ENCODE measurements at regions not wholly inside any gene's neighbourhood (a gene's known extent, or its start where the extent isn't known, plus 50 kb on each side); places are given as distances from the start of the nearest gene placed in this dataset.
"Not testable (repeated sequence)": the region's sequence is repeated elsewhere in the genome, so short reads cannot be mapped to it uniquely, and the experiment has no call there.

DNA sequence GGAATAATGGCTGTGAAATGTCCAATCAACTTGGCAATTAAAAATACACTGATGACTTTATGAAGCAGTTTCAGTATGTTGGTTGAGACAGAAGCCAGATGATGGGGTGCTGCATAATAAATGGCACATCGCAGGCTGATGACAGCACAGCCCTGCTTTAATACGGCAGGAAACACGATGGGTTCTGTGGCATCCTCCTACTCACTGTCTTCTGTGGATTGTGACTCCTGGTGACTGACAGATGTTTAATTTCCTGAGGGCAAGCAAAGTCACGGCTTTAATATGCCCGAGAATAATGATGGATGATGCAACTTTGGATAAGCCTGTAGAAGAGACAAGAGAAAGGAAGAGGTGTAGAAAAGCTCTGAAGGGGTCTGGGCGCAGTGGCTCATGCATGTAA, 295.4 kb downstream of the TRIML1 start:
- no peak overlapping the region for H3K27ac ChIP-seq
- intact Hi-C loops (cut with DNase I) = no loop called here
- H3K9me3 ChIP-seq = no peaks in the 10 kb centered on the region
- TF ChIP-seq, protein P1, sequence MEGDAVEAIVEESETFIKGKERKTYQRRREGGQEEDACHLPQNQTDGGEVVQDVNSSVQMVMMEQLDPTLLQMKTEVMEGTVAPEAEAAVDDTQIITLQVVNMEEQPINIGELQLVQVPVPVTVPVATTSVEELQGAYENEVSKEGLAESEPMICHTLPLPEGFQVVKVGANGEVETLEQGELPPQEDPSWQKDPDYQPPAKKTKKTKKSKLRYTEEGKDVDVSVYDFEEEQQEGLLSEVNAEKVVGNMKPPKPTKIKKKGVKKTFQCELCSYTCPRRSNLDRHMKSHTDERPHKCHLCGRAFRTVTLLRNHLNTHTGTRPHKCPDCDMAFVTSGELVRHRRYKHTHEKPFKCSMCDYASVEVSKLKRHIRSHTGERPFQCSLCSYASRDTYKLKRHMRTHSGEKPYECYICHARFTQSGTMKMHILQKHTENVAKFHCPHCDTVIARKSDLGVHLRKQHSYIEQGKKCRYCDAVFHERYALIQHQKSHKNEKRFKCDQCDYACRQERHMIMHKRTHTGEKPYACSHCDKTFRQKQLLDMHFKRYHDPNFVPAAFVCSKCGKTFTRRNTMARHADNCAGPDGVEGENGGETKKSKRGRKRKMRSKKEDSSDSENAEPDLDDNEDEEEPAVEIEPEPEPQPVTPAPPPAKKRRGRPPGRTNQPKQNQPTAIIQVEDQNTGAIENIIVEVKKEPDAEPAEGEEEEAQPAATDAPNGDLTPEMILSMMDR (IDR thresholded peaks at IDR 0.05) = no peak
- TF ChIP-seq POLR2A (IDR thresholded peaks at IDR 0.05) = no peak
- no peaks in the 10 kb centered on the region for H3K27me3 ChIP-seq
- H3K4me3 ChIP-seq (replicated peaks in 1 of 3) = no peak overlapping the region
- H3K36me3 ChIP-seq = no peaks in the 10 kb centered on the region
- 77 to 86% methylated on average over 6 of the region's 6 CpGs for WGBS, 2 donors
- no peaks in the 10 kb centered on the region for H3K4me1 ChIP-seq
- no peak for DNase-seq

DNA sequence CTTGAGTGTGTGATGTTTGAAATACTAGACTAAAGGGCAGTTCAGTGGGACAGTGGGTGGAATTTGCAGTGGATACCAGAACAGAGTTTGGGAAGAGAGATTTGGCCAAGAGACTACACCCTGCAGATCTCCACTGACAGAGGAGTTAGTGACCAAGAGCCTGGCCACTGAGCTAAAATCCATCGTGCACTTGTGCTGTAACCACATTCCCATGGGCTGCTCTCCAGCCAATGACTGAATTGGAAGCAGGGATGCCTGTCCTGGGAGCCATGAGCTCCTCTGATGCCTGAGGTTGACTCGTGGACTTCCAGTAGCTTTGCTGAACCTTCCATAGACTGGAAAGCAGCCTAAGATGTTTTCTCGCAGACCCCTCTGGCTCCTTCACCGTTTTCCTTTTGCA, 296.1 kb downstream of the TRIML1 start:
- no peak overlapping the region for H3K4me3 ChIP-seq (replicated peaks in 1 of 3)
- H3K27me3 ChIP-seq = no peaks in the 10 kb centered on the region
- intact Hi-C loops (cut with DNase I) = no loop called here
- no peak overlapping the region for H3K27ac ChIP-seq
- H3K9me3 ChIP-seq = no peaks in the 10 kb centered on the region
- H3K4me1 ChIP-seq = no peaks in the 10 kb centered on the region
- no peak for TF ChIP-seq POLR2A (IDR thresholded peaks at IDR 0.05)
- TF ChIP-seq, protein P1 (IDR thresholded peaks at IDR 0.05) = no peak
- 76 to 78% methylated on average over 4 of the region's 4 CpGs for WGBS, 2 donors
- no peak for DNase-seq
- no peaks in the 10 kb centered on the region for H3K36me3 ChIP-seq

DNA sequence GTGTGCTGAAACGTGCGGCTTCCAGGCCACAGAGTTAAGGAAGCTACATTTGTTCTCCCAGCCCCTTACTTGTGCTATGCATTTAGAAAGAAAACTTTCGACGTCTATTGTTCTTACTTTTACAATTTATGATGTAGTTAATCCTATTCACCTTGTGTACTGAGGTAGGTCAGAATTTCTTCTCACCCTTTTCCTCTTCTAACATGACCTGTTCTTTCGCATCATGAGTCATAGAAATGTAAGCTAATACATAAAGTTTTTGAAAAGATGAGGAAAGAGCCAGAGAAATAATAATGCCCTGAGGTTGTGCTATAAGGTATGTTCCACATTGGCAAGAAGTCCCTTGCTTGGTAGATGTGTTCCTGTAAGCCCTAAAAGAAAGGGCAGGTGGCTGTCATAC, 298.3 kb downstream of the TRIML1 start:
- intact Hi-C loops (cut with DNase I) = no loop called here
- Histone ChIP-seq H3K4me3 (replicated peaks in 1 of 3) (no peak overlapping the region), H3K27ac (no peak overlapping the region), H3K4me1 (no peaks in the 10 kb centered on the region), H3K36me3 (no peaks in the 10 kb centered on the region), H3K9me3 (no peaks in the 10 kb centered on the region), H3K27me3 (no peaks in the 10 kb centered on the region)
- TF ChIP-seq, protein P1 (IDR thresholded peaks at IDR 0.05) = no peak
- TF ChIP-seq POLR2A (IDR thresholded peaks at IDR 0.05) = no peak
- DNase-seq = no peak
- 74 to 79% methylated on average over 5 of the region's 5 CpGs for WGBS, 2 donors

DNA sequence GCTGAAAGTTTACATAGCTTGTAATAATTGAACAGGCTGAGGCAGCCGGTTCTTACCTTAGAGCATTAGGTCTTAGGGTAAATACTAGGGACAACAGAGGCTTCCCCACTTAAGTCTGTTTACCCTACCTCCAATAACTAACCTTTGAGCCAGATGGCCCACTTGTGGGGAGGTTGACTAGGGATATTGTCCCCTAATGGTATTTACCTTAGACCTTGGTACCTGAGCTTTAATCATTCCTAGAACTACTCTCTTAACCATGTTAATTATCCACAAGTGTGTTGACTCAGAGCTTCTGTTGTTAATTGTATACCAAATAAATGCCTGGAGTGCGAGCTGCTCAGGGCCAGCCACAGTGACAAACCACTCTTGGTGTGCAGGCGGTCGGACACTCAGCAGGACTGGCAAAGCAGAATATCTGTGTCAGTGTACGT, 299.2 kb downstream of the TRIML1 start:
- DNase-seq; H3K36me3 ChIP-seq; H3K4me1 ChIP-seq; H3K27ac ChIP-seq; H3K9me3 ChIP-seq; H3K27me3 ChIP-seq; intact Hi-C loops (cut with DNase I); H3K4me3 ChIP-seq (replicated peaks in 1 of 3): not testable (repeated sequence)
- WGBS, 2 donors = 70 to 80% methylated on average over 5 of the region's 5 CpGs

DNA sequence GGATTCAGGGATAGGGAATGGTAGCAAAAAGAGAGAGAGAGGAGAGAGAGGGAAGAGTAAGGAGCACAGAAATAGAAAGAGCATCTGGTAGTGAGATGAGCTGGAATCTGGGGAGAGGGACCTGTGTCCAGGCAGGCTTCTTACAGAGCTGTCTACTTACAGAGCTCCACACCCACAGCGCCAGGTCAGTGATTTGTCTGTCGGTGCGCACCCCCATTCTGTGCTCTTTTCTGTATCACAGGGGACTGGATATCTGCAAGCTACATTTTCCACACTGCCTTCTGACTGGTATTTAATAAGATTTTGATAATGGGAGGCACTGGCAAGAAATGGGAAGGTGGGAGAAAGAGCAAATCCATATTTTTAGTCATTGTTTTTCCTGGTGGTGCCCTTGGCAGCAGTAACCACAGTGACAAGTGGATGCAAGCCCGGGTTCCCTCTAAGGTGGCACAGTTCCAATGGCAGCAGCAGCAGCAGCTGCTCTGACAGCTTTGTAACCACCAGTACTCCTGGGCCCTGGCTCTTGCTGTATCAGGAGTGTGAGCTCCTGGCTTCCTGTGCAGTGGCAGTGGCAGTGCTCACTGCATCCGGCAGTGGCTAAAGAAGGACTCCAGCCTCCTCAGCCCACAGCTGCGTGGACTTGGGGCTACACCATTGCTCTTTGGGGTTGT, 300.5 kb downstream of the TRIML1 start:
- intact Hi-C loops (cut with DNase I) = no loop called here
- DNase-seq = no peak
- no peak overlapping the region for H3K27ac ChIP-seq

More for the DNA sequence above, 300.5 kb downstream of the TRIML1 start:
- H3K4me1 ChIP-seq = no peaks in the 10 kb centered on the region
- H3K27me3 ChIP-seq = no peaks in the 10 kb centered on the region
- TF ChIP-seq, protein P1 (IDR thresholded peaks at IDR 0.05) = no peak
- TF ChIP-seq POLR2A (IDR thresholded peaks at IDR 0.05) = no peak
- no peak overlapping the region for H3K4me3 ChIP-seq (replicated peaks in 1 of 3)
- no peaks in the 10 kb centered on the region for H3K9me3 ChIP-seq
- no peaks in the 10 kb centered on the region for H3K36me3 ChIP-seq
- WGBS, 2 donors = 63 to 65% methylated on average over 4 to 5 of the region's 6 CpGs

All from thyroid gland (tissue), 4 donors.